ENCODE measurements at regions not wholly inside any gene's neighbourhood (a gene's known extent, or its start where the extent isn't known, plus 50 kb on each side); places are given as distances from the start of the nearest gene placed in this dataset.

GRCh38 chrX:131795442-131796229 lies 227.5 kb upstream of the STK26 start:
- TF ChIP-seq MYC (IDR thresholded peaks at IDR 0.05; ENCODE audit: low read depth, low read length): no peak
- TF ChIP-seq EZH2 (IDR thresholded peaks at IDR 0.05; ENCODE audit: borderline replicate concordance, low read depth, low read length, severe bottlenecking): no peak
- no peak for TF ChIP-seq POLR2A (IDR thresholded peaks at IDR 0.05; ENCODE audit: low read depth, low read length)
- TF ChIP-seq POLR2AphosphoS5 (IDR thresholded peaks at IDR 0.05; ENCODE audit: insufficient read depth, low read depth, low read length): no peak
- no peak for TF ChIP-seq JUN (IDR thresholded peaks at IDR 0.05; ENCODE audit: borderline replicate concordance, insufficient read depth, insufficient read length, low read depth)
- no peak for TF ChIP-seq MAX (IDR thresholded peaks at IDR 0.05; ENCODE audit: insufficient read depth, insufficient read length)
- no peak for TF ChIP-seq FOS (IDR thresholded peaks at IDR 0.05; ENCODE audit: borderline replicate concordance, insufficient read depth, low read length)
- TF ChIP-seq, protein P1, sequence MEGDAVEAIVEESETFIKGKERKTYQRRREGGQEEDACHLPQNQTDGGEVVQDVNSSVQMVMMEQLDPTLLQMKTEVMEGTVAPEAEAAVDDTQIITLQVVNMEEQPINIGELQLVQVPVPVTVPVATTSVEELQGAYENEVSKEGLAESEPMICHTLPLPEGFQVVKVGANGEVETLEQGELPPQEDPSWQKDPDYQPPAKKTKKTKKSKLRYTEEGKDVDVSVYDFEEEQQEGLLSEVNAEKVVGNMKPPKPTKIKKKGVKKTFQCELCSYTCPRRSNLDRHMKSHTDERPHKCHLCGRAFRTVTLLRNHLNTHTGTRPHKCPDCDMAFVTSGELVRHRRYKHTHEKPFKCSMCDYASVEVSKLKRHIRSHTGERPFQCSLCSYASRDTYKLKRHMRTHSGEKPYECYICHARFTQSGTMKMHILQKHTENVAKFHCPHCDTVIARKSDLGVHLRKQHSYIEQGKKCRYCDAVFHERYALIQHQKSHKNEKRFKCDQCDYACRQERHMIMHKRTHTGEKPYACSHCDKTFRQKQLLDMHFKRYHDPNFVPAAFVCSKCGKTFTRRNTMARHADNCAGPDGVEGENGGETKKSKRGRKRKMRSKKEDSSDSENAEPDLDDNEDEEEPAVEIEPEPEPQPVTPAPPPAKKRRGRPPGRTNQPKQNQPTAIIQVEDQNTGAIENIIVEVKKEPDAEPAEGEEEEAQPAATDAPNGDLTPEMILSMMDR (IDR thresholded peaks at IDR 0.05; ENCODE audit: extremely low read depth in 1 of 2, insufficient read depth in 1 of 2, low read depth in 1 of 2, low read length in 2 of 2): no peak
- no peak for TF ChIP-seq GATA2 (IDR thresholded peaks at IDR 0.05; ENCODE audit: insufficient read depth, insufficient read length, low read depth, low read length)
- no peak overlapping the region for H2AFZ ChIP-seq (ENCODE audit: low read depth, low read length)
- no peak overlapping the region for H3K4me2 ChIP-seq (ENCODE audit: insufficient read depth, low read length)
- no peak overlapping the region for H3K27ac ChIP-seq (ENCODE audit: insufficient read depth, low read depth, low read length)
- no peaks in the 10 kb centered on the region for H3K36me3 ChIP-seq (ENCODE audit: control insufficient read depth in 2 of 2, extremely low read depth in 1 of 2, insufficient read depth in 2 of 2, low read length in 2 of 2)
- intact Hi-C loops (cut with micrococcal nuclease) (no loop called here), dilution Hi-C loops (cut with MboI; ENCODE audit: extremely low pct_ligation_motif_present, low sequenced_read_pairs) (no loop called here)
- no peaks in the 10 kb centered on the region for H3K9me1 ChIP-seq (replicated peaks; ENCODE audit: control insufficient read depth, extremely low read depth, insufficient read depth, low read length)
- POLR2A ChIA-PET: no interaction called here
- H3K9me3 ChIP-seq (replicated peaks; ENCODE audit: control insufficient read depth, insufficient read depth, low read length): no peaks in the 10 kb centered on the region
- FAIRE-seq (no peak), DNase-seq (ENCODE audit: low read depth, low spot score) (no peak)
- no peak overlapping the region for H3K4me3 ChIP-seq (replicated peaks in 1 of 3; ENCODE audit: insufficient read depth in 1 of 3, low read depth in 1 of 3, low read length in 3 of 3)
- no peaks in the 10 kb centered on the region for H3K4me1 ChIP-seq (ENCODE audit: control insufficient read depth, extremely low read depth, insufficient read depth, low read length)
- no peaks in the 10 kb centered on the region for H3K79me2 ChIP-seq (ENCODE audit: control insufficient read depth, insufficient read depth, low read length)
- H3K27me3 ChIP-seq (ENCODE audit: control insufficient read depth in 2 of 2, insufficient read depth in 2 of 2, low read length in 2 of 2): no peaks in the 10 kb centered on the region
- H4K20me1 ChIP-seq (replicated peaks; ENCODE audit: control insufficient read depth, extremely low read depth, insufficient read depth, low read length): no peaks in the 10 kb centered on the region
- CTCF ChIA-PET: no interaction called here
- H3K9ac ChIP-seq (replicated peaks; ENCODE audit: extremely low read depth, insufficient read depth, low read length): no peak overlapping the region
- no TSS peak for BruUV-seq (replicated peaks)

All from endothelial cell of umbilical vein (primary cell).